ENCODE measurements at regions not wholly inside any gene's neighbourhood (a gene's known extent, or its start where the extent isn't known, plus 50 kb on each side); places are given as distances from the start of the nearest gene placed in this dataset.
"Not testable (repeated sequence)": the region's sequence is repeated elsewhere in the genome, so short reads cannot be mapped to it uniquely, and the experiment has no call there.

DNA sequence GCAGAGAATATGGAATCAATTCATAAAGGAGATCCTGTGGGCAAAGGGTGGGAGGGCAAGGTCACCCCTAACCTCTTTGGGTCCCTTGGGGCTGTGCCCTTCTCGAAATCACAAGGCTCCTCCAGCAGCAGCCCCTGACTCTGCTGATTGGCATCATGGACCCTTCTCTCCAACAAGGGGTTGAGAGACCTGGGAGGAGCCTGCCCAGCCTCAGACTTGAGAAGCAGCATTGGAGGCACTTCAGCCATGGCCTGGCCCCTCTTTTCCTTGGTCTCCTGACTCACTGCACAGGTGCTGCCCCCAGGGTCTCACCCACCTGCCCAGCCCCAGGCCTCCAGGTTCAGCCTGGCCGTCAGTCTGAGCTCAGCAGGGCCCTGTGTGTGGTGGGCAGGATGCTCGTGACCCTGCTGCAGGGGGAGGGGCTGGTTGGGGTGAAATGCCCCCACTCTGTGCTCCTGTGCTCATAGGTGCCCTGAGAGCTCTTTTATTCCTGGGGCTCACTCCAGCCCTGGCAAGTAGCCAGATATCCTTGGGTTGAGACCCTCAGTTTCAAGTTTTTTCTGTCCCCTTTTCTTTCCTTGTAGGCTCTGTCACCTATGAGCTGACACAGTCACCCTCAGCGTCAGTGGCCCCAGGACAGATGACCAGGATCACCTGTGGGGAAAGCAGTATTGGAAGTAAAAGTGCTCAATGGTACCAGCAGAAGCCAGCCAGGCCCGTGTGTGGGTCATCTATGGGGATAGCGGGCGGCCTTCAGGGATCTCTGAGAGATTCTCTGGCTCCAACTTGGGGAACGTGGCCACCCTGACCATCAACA, 110.8 kb downstream of the GGTLC2 start:
- intact Hi-C loops (cut with micrococcal nuclease) = loop anchor here (5.0 kb wide), 1 partner anchor 293 kb away; no protein-coding TSS in a partner anchor

DNA sequence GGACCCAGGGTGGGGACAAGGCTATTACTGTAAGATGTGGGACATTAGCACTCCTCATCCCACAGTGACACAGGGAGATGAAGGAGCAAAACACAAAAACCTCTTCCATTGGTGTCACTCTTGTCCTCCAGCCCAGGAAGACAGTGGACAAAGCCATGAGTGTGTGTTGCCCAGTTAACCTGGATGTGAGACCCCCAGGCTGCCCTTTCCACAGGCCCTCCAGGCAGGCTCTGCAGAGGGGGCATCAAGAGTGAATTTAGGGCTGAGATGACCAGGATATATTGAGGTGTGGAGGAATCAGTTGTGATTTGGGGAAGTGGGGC, 111.3 kb downstream of the GGTLC2 start:
- intact Hi-C loops (cut with micrococcal nuclease) = no loop called here

DNA sequence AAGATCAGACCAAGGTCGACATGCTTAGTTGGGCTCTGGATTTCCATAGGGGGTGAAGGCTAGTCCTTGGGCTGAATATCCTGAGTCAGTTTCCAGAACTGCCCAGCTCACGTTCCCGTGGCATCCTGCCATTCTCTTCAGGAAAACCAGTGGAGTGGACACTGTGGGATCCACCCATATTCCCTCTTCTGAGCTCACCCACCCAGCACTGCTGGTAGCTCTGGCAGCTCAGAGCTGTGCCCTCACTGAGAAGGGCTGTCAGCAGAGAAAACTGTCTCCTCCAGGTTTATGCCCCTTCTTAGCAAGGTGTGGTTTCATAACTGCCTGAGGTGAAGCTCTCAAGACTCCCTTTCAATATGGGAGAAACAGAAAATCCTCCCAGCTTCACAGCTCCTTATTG, 111.7 kb downstream of the GGTLC2 start:
- intact Hi-C loops (cut with micrococcal nuclease) = no loop called here

DNA sequence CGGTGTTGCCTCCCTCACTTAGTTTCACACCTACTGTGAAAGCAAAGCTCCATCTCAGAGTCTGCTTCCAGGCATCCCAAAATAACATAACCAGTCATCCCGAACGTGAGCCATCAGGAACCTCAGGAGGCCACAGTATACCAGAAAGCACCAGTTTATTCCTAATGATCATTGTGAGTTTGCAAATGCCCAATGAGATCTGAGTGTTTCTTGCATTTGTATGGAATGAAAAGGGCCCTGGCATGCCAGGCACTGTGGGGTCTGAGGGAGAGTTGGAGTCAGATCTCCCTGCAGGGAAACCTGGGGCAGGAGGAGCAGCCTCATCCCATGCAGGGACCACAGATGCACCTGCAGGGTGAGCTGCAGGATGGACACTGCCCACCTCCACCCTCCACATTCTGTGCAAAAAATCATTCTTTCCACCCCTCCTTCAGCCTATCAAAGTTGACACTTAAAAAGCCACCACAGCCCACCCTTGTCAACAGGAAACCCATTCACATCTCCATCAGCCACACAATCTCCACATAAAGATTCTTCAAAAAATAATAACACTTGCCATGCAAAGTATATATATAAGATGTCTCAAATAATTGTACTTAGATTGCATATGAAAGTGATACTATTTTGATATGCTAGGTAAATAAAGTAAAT, 112.3 kb downstream of the GGTLC2 start:
- intact Hi-C loops (cut with micrococcal nuclease) = not testable (repeated sequence)

DNA sequence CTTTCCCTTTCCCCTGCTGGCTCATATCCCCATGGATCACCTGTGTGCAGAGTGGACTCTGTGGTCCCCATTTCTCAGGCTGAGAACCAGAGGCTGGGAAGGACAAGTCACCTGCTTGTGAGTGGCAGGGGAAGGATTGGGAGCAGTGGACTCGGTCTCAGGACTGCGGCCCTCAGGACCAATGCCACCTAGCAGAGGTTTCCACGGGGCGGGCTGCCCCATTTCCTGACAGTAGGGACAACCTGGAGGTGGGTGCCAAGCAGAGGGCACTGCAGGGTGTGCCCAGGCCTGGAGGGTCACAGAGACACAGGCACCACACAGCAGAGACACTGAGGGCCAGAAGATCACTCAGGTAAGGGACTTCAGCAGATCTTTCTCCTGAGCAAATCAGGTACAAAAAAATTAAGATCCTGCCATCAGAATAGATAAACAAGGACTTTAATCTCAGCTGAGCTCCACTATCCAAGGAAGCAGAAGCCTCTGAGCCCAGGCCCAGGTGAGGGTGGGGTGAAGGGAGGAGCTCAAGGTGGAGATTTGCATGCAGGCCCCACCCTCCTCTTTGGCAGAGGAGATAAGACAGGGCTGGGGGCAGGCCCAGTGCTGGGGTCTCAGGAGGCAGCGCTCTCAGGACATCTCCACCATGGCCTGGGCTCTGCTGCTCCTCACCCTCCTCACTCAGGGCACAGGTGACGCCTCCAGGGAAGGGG, 113.8 kb downstream of the GGTLC2 start:
- intact Hi-C loops (cut with micrococcal nuclease) = not testable (repeated sequence)

DNA sequence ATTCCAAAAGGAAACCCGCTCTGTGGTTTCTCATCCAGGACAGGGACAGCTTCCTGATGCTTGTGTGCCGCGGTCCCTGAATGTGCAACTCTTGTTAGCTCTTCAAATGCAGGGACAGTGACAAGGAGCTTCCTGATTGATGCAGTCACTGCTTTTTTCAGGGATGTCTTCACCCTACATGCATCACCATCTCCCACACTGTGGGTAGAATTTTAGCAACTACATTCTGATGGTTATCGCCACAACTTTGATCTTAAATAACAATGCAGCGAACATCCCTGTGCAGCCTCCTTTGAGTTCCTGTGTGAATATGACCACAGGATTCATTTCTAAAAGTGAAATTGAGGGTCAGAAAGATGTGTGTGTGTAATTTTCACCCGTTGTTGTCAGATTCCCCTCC, 115.0 kb downstream of the GGTLC2 start:
- intact Hi-C loops (cut with micrococcal nuclease) = no loop called here

DNA sequence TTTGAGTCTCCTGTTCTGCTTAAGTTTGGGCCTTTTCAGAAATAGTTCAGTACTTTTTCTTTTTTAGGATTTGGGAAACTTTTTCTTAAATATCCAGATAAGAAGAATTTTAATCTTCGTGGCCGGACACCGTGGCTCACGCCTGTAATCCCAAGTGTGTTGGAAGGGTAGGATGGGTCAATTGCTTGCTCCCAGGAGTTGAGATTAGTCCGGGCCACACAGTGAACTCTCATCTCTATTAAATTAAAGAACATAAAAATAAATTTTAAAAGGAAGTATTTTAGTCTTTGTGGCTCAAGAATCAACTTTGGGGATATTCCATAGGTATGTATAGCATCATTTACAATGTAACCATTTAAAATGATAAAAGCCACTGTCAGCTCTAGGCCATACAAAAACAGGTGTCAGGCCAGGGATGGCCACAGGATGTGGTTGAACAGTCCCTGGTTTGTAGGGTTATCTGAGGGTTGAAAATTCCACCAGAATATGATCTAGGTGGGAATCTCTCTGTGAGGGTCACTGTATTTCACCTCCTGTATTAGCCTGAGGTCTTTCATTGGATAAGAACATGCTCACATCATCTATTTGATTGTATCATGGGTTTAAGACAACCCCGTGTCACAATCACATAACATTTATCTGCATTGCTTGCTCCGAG, 115.6 kb downstream of the GGTLC2 start:
- intact Hi-C loops (cut with micrococcal nuclease) = no loop called here

DNA sequence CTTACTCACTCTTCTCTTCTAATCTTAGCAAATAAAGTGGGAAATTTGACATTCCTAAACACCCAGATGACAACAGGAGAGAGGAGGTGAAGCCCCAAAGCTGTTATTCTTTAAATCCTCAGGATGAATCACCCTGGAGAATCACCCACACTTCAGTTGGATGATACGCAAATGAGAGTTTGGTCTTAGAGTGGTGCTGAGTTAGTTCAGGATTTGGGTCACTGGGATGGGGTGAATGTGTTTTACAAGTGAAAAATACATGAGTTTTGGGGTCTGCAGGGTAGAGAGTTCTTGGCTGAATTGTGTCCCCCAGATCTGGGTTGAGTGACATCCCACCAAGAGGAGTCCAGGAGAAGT, 117.2 kb downstream of the GGTLC2 start:
- intact Hi-C loops (cut with micrococcal nuclease) = no loop called here

DNA sequence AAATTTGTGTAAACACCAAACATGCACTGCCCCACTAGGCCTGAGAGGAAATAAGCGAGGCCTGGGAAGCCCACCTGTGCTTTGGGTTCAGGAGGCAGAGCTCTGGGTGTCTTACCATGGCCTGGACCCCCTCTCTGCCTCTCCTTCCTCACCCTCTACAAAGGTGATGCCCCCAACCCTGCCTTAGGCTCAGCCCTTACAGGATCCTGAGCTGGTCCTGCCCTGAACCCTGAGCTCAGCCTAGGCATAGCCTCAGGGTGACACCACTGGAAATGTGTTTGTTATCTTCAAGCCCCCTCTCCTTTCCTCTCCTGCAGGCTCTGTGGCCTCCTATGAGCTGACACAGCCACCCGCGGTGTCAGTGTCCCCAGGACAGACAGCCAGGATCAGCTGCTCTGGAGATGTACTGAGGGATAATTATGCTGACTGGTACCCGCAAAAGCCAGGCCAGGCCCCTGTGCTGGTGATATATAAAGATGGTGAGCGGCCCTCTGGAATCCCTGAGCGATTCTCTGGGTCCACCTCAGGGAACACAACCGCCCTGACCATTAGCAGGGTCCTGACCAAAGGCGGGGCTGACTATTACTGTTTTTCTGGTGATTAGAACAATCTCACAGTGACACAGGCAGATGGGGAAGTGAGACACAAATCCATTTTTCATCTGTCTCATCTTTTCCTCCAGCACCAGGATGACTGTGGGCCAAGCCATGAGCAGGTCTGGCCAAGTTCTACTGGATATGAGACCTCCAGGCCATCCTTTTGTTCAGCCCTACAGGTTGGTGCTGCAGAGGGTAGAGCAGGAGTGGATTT, 117.8 kb downstream of the GGTLC2 start:
- intact Hi-C loops (cut with micrococcal nuclease) = no loop called here

DNA sequence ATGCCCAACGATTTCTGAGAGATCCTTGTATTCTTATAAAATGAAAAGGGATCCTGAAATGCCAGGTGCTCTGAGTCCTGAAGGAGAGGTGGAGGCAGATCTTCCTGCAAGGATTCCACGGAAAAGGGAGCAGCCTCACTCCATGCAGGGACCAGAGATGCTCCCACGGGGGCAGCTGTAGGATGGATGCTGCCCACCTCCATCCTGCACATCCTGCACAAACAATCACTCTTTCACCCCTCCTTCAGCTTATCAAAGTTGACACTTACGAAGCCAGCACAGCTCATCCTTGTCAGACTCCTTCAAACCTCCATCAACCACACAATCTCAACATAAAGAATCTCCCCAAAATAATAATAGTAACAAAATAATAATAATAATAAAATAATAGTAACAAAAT, 119.1 kb downstream of the GGTLC2 start:
- intact Hi-C loops (cut with micrococcal nuclease) = no loop called here

DNA sequence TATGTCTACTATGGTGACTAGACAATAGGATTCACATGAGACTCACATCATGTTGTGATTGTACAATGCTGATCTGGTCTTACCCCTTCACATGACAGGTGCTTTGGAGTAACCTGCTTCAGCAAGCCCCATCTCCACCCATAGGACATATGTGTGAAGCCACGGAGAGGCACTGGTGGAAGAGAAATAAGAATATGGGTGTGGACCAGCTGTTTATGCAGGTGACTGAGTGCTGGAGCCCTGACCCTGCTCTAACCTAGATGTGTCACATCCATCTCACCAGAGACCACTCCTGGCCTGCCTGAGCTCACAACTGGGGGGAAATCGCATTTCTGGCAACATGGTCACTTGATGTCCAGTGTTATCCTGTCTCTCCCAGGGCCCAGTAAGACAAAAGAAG, 119.7 kb downstream of the GGTLC2 start:
- intact Hi-C loops (cut with micrococcal nuclease) = no loop called here

DNA sequence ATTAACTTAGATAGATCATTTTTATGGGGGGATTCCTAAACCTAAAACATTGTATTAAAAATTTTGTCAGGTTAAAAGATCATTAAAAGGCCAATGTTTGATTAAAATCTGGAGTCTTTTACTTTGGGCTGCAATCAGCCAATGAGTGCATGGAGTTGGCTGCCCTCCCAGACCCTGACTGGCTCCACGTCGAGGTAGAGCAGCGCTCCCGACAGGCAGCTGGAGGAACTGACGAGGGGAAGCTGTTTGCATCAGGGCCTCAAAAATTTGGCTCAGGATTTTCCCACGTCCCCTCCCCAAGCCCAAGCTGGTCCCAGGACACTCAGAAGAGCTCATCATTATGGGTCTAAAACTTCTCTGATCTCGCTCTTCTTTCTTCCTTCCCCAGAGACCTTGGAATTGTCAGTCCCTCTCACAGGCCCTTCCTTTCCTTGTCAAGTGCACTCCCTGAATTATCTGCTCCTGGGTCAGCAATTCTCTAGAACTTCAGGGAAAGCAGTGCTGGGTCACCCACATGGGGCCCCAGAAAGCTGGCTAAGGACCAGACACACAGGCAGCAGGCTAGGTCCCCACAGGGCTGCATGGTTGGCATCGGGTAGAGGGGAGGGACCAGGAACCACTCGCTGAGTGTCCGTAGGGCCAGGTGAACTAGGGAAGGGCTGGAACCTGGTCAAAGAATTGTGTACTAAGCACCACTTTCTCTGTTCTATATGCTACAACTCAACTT, 119.6 kb upstream of the IGLL5 start:
- intact Hi-C loops (cut with micrococcal nuclease) = loop anchor here (1.0 kb wide), 1 partner anchor 61 kb away; no protein-coding TSS in a partner anchor

DNA sequence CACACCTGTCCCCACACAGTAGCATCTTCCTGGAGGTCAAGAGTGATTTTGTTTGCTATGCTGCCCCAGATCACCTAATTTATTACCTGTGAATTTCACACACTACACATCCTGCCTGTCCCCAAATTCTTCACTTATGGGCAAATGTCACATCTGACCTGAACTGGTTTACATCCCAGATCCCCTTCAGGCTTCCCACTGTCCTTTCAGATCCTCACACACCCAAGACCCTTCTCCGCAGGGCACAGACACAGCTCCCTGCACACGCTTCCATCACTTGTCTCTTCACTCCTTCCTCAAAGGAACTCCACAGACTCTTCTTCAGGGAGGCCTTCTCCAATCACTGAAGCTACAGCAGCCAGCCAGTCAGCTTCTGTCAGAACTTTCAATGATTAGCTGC, 118.7 kb upstream of the IGLL5 start:
- intact Hi-C loops (cut with micrococcal nuclease) = no loop called here

DNA sequence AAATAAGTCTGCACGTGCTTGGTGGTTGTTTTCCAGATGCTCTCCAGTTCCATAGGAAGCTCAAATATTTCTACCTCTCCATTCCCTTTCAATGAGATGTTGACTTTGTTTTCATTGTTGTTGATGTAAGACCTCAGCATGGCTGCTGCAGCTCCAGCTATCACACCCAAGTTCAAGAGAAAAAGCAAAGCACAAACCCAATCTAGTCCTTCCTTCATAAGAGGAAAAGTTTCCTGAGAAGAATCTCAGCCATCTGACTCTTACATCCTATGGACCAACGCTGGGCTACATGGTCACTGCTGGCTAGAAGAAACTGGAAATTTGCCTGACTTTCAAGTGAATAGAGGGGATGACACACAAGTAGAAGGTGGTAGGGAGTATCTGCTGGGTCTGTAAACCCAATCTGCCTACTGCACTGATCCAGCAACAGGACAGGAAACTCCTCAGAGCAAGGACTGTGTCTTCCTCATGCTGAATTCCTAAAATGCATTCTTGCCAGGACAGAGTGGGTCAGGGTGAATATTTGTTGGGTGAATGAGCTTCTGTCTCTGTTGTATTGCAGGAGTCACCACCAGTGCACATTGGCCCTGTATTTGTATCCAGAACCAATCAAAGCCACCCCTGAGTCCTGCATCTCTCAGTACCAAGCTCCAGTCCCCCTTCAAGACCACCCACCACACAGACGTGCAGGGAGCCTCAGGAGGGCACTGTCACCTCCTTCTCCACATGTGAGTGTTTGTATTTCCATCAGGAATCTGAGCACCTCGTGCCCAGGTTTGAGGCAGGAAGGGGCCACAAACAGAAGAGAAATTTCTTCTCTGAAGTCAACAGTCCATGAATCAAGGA, 118.0 kb upstream of the IGLL5 start:
- intact Hi-C loops (cut with micrococcal nuclease) = no loop called here

DNA sequence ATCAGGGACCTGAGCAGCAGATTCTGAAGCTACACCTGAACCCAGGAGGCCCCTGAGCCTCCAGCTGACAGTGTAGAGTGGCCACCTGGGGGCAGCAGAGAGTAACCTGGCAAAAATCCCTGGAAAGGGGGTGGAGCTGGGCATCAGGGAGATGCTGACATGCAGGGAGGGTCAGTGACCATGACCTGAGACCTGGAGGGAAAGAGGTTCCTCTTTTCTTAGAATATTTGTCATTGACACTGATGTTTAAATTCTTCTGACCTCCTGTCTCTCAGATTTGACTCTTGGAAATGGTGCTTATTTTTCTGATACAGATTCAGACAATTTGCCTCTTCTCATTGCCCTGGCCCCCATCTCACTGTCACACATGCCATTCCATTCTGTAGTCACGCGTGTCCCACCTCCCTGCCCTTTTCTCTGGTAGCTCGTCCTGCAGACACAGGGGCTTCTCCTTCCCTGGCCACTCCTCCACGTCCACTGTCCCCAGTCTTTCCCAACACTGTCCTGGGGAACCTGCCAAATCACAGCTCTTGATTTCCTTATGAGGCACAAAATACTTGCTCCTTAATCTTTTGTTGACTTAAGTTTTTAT, 117.2 kb upstream of the IGLL5 start:
- intact Hi-C loops (cut with micrococcal nuclease) = no loop called here

DNA sequence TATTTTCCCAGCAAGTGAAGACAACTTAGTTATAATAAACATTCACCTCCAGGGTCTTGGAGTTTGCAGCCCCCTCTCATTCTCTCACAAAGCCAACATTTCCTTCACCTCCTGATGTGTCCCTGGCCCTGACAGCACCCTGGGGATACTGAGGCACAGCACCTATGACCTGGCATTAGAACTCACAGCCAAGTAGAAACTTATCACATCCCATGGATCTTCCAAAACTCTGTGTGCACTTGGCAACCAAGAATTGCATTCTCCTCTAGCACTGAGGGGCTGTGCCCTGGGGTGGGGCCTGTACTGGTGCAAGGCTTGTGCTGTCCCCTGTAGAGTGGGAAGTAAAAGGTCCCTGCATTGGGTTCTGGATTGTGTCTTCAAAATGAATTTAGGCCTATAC, 116.7 kb upstream of the IGLL5 start:
- intact Hi-C loops (cut with micrococcal nuclease) = no loop called here

DNA sequence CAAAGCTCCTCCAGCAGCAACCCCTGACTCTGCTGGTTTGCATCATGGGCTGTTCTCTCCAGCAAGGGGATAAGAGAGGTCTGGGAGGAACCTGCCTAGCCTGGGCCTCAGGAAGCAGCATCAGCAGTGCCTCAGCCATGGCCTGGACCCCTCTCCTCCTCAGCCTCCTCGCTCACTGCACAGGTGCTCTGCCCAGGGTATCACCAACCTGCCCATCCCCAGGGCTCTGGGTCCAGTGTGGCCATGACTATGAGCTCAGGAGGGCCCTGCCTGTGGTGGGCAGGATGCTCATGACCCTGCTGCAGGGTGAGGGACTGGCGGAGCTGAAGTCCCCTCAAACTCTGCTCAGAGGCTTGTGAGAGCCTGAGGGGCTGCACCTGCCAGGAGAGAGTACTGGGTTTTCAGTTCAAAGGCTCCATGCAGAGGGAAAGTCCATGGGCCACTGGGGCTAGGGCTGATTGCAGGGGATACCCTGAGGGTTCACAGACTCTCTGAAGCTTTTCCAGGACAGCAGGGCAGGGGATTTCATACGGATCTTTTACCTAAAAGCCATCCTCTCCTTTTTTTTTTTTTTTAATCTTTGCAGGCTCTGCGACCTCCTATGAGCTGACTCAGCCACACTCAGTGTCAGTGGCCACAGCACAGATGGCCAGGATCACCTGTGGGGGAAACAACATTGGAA, 115.8 kb upstream of the IGLL5 start:
- intact Hi-C loops (cut with micrococcal nuclease) = no loop called here

DNA sequence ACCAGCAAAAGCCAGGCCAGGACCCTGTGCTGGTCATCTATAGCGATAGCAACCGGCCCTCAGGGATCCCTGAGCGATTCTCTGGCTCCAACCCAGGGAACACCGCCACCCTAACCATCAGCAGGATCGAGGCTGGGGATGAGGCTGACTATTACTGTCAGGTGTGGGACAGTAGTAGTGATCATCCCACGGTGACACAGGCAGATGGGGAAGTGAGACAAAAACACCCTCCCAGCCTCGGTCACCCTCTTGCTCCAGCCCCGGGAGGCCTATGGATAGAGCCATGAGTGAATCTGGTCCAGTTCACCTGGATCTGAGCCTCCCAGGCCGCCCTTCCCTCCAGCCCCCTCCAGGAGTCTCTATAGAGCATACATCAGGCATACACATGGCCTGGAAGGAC, 115.2 kb upstream of the IGLL5 start:
- intact Hi-C loops (cut with micrococcal nuclease) = no loop called here

DNA sequence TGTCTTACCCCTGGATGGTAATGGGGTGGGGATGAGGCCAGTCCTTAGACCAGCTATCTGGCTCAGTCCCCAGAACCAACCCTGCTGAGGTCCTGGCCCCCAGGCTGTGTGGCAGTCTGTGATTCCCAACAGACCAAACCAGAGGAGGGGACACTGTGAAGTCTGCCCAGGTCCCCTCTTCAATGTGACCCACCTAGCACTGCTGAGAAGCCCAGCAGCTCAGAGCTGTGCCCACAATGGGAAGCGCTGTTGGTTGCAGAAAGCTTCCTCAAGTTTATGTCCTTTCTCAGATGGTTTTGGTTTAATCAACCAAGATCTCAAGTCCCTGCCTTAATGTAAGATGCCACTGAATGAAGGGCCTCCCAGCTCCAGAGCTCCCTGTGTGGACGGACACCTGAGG, 114.7 kb upstream of the IGLL5 start:
- intact Hi-C loops (cut with micrococcal nuclease) = no loop called here

Data from T-helper 1 cell treated with Interleukin-12 subunit alpha and Interleukin-12 subunit beta and Interleukin-4 antibody, amounts not matched to agents 30 ng/mL and 1 ng/mL, for 36 hours (primary cell).